DND-41 (cell line): ENCODE measurements at regions not wholly inside any gene's neighbourhood (a gene's known extent, or its start where the extent isn't known, plus 50 kb on each side); places are given as distances from the start of the nearest gene placed in this dataset.

Experiments used
- CTCF ChIP-seq: IDR thresholded peaks from 2 replicates; pipeline ENCODE4 v1.5.1; 2012; ENCODE audit warnings: borderline replicate concordance, low read length, moderate library complexity, mild to moderate bottlenecking; ENCODE audit not compliant: poor library complexity, severe bottlenecking; ENCODE audit errors: extremely low read depth
- EZH2 ChIP-seq: IDR thresholded peaks from 3 replicates; pipeline ENCODE4 v1.6.1; 2012; ENCODE audit warnings: borderline replicate concordance, low read depth, mild to moderate bottlenecking, moderate library complexity, low read length, inconsistent platforms; ENCODE audit not compliant: severe bottlenecking

- no peak for TF ChIP-seq CTCF
- no peak for TF ChIP-seq EZH2
Observed at GRCh38 chr1:82932727-82933126, 1066.2 kb downstream of the TTLL7 start.
